NCI-H128 (cell line): ENCODE measurements at regions not wholly inside any gene's neighbourhood (a gene's known extent, or its start where the extent isn't known, plus 50 kb on each side); places are given as distances from the start of the nearest gene placed in this dataset.
"Not testable (repeated sequence)": the region's sequence is repeated elsewhere in the genome, so short reads cannot be mapped to it uniquely, and the experiment has no call there.

Experiments used
- DNase-seq: peaks from one replicate; lab custom pipeline; 2025; ENCODE audit not compliant: unreplicated experiment; lab: John Stamatoyannopoulos, UW

DNA sequence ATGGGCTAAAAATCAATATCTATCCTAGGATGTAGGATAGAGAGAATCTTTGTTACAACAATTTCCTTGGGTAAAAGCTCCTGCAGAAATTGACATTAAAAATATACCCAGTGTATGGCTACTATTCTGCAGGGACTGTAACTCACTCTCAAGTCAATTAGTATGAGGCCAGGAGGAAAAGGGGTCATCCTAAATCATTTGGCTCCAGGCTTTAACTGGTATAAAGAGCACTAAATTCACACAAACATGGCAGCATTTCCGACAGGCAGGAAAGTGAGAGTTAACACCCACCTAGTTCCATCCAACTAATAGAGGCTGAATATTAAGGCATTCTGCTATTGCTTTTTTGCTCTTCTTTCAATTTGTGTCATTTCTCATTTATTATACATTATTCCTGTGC, 218.6 kb upstream of the C1orf87 start:
- DNase-seq = no peak

DNA sequence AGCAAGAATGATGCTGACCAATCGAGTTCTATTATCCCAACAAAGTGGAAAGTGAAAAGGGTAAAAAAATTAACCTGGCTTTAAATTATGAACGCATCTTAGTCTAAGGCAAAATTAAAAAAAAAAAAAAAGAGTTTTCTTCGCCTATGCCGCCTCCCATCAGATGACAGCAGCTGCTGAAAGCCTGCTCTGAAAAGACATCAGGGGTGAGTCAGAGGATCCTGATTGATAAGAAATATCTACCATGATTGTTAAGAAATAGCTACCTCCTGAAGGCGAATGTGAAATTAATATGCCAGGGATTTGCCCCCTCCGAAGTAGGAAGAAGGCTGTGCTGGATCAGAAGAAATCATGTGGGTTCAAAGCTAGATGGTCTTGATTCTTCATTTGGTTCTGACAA, 216.8 kb upstream of the C1orf87 start:
- DNase-seq = no peak

DNA sequence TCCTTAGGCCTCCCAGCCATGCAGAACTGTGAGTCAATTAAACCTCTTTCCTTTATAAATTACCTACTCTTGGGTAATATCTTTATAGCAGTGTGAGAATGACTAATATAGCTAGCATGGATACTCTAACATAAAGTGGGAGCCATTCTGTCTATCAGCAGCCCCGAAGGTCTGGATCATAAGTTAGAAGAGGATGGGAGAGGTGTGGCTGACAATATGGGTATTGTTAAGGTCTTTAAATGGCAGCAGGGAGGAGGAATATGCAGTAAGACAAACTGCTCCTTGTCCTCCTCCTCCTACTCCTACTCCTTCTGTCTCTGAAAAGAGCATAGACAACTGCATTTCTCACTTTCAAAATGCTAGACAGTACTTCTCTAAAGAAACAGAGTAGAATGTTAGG, 214.0 kb upstream of the C1orf87 start:
- no peak for DNase-seq

GRCh38 chr1:60283690-60284089, 210.1 kb upstream of the C1orf87 start:
- no peak for DNase-seq

DNA sequence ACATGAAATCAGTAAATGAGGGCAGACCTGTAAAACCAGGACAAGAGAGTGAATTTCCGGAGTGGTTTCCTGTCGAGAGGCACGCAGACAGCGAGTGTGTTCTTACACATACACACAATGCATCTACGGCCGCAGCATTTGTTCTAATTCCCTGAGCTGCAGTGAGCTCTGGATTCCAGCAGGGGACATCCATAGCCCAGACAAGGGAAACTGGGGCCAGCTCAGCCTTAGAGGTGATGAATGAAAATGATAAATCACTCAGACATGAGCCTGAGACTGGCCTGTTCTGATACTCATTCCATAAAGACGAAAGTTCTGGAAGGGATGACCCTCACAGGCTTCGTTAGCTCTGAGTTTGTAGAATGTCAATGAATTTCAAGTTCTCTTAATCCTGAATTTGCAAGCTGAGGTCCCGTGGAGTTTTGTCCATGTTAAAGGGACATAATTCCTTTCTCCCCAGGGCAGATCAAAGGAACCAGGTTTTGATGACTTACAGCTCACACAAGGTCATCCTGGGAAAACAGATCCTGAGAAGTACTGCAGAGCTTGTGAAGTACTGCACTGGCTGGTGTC, 207.9 kb upstream of the C1orf87 start:
- DNase-seq = no peak

GRCh38 chr1:60280819-60281218, 207.2 kb upstream of the C1orf87 start:
- DNase-seq = no peak

- DNase-seq = no peak
These were observed 206.7 kb upstream of the C1orf87 start for GRCh38 chr1:60280256-60280655.

DNA sequence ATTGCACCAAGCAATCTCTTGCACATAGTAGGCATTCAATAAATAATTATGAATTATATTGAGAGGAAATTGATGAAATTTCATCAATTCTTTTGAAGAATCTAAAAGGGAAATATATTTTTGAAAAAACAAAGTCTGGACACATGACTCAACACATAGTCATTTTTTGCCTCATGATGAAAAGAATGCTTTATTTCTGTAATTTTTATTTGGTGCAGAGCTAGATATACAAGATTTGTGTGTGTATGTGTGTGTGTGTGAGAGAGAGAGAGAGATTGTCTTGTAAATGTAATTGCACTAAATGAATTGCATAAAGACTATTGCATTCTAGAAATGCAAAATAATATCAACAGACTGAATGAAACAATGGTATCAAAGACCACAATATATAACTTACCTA, 206.2 kb upstream of the C1orf87 start:
- DNase-seq = no peak

GRCh38 chr1:60277269-60277668, 203.7 kb upstream of the C1orf87 start:
- DNase-seq = no peak

DNA sequence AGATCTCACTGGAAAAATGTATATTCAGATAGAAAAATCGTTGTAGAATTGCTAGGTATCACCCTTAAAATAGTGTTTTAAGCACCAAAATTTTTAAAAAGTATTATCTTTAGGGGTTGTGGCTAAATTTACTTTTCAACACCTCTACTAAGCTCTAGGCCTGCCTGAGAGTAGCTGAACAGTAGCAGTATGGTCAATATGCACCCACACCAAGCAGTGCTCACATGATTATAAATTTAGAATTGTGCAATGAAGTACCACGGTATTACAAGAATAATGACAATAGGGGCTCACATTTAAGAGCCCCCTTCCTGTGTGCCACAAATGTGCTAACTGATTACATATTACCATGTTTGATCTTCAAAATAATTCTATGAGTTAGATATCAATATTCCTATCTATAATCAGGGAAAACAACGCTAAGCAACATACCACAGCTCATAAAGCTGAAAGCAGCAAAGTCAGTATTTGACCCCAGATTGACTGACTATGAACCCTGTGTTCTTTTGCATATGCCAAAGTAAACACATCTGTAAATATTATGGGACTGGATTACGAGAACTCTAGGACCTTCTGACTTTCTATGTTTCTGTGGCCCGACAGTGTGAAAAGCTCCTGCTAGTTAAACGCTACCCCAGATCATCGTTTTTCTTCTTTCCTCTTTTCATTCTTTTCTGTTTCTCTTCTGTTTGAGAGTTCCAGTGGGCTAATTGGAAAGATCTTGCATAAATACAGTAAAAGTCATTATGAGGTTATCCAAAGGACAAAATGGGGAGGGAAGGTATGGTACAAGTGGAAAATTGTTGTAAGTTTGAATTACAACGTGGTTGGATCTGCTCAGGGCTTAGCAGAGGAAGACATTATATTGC, 201.1 kb upstream of the C1orf87 start:
- DNase-seq = no peak

- no peak for DNase-seq
These were observed 199.6 kb upstream of the C1orf87 start for GRCh38 chr1:60273185-60273584.

DNA sequence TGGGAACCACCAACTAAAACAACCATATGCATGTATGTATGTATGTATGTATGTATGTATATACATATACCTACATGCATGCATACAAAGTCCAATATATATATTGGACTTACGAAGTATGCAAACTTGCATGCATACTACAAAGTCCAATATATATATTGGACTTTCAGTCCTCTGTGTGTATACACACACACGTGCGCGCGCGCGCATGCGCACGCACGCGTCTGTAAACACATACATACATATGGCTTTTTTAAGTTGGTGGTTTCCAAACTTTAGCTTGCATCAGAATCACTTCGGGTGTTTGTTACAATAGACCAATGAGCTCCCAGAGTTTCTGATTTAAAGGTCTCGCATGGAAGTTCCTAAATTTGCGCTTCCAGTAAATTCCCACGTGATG, 197.5 kb upstream of the C1orf87 start:
- no peak for DNase-seq

DNA sequence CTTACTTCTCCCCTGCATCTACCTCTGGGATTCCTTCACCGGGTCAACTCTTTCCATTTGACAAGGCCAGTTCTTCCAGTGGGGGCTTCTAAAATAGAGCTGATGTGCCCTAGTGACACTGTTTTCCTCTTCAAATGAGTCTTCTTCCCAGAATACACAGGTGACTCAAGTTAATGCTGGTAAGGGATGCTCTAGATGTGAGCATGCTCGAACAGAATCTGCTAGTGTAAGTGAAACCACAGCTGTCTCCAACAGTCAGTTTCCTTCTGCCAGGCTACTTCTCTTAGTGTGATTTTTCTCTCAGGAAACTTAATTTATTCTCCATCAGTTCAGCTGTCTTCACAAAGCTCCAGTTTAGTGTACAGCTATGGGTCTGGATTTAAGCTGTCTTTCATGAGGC, 194.9 kb upstream of the C1orf87 start:
- no peak for DNase-seq

- no peak for DNase-seq
These were observed 192.3 kb upstream of the C1orf87 start for GRCh38 chr1:60265560-60266535.

- DNase-seq = no peak
These were observed 189.1 kb upstream of the C1orf87 start for GRCh38 chr1:60262701-60263100.

- no peak for DNase-seq
These were observed 184.0 kb upstream of the C1orf87 start for GRCh38 chr1:60257531-60257930.

DNA sequence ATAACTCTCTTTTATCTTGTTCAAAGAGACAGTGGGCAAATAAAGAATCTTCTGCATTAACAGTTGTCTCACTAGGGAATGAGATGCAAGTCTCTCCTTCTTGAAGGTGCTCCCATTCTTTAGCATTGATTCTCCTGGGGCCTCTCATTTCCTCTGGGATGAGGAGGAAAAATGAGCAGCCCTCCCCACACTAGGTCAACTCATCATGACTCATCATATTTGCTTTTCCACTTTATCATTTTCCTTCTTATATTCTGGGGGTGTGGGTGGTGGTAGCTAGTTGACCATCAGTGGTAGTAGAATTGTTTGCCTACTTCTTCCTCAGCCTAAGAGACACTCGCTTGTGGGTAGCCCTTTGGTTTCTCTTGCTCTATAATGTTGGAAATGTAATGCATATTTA, 182.0 kb upstream of the C1orf87 start:
- DNase-seq = no peak

DNA sequence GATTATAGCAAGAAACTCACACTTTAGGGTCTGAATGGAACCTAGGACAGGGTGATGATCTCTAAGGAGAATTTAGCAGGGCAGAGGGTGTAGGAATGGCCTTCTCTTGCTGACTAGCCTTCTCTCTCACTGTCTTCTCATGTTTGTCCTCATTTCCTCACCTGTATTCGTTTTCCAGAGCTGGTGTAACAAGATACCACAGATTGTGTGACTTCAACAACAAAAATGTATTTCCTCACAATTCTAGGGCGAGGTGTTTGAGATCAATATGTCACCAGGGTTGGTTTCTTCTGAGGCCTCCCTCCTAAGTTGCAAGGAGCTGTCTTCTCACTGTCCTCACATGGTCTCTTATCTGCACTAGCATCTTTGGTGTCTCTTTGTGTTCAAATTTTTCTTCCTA, 177.9 kb upstream of the C1orf87 start:
- DNase-seq = no peak

GRCh38 chr1:60247467-60247866, 173.9 kb upstream of the C1orf87 start:
- DNase-seq = not testable (repeated sequence)

GRCh38 chr1:60245324-60245723, 171.8 kb upstream of the C1orf87 start:
- no peak for DNase-seq

GRCh38 chr1:60244906-60245305, 171.3 kb upstream of the C1orf87 start:
- DNase-seq = no peak

DNA sequence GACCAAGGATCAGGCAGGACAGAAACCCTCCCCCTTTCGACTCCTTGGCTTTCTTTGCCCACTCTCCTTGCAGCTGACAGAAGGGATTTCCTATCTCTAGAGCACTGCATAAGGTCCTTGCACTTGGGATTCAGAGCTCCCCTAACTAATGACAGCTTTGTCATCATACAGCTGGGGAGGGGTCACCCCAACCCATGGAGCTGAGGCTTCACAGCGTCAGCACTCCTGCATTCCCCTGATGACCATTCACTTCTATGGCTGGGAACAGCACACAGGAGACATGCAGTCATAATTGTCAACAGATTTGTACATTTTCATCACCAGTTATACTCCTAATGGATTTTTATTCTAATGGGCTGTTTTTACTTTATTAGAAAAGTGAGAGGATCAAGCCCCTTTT, 161.7 kb upstream of the C1orf87 start:
- no peak for DNase-seq
